Gastroesophageal sphincter (tissue), 4 donors: ENCODE measurements at regions not wholly inside any gene's neighbourhood (a gene's known extent, or its start where the extent isn't known, plus 50 kb on each side); places are given as distances from the start of the nearest gene placed in this dataset.

Source experiments
- ATAC-seq: fragments of 150-250 bp; one replicate; pipeline ENCODE4 v1.9.1; 2016; ENCODE audit warnings: mild to moderate bottlenecking, moderate library complexity
- H3K27ac ChIP-seq, 4 donors: fragments of 200-600 bp; sonication (generic) in 3 of 4; 1 replicate in 3 of 4; 2 replicates in 1 of 4; pipeline ENCODE4 v1.5.1; 2016 to 2019
- H3K27me3 ChIP-seq: fragments of 200-600 bp; sonication (generic); one replicate; pipeline ENCODE4 v1.5.1; 2019
- H3K36me3 ChIP-seq, 2 donors: fragments of 200-600 bp; sonication (generic); one replicate each; pipeline ENCODE4 v1.5.1; 2019; ENCODE audit warnings: control low read depth in 1 of 2
- H3K4me1 ChIP-seq, 3 donors: fragments of 200-600 bp; sonication (generic); 1 replicate in 2 of 3; 2 replicates in 1 of 3; pipeline ENCODE4 v1.5.1; 2016 to 2019; ENCODE audit warnings: control low read depth in 2 of 3
- H3K4me3 ChIP-seq, 2 donors: fragments of 200-600 bp; sonication (generic); one replicate each; pipeline ENCODE4 v1.5.1; 2019; ENCODE audit warnings: mild to moderate bottlenecking in 1 of 2, moderate library complexity in 1 of 2
- H3K9me3 ChIP-seq, 3 donors: fragments of 200-600 bp; sonication (generic); one replicate each; pipeline ENCODE4 v1.5.1; 2017 to 2019; ENCODE audit warnings: control low read depth in 2 of 3
- EP300 ChIP-seq: sonication (generic); formaldehyde crosslinking; IDR thresholded peaks from one replicate; pipeline ENCODE4 v1.6.1; 2017; ENCODE audit warnings: antibody characterized with exemption, mild to moderate bottlenecking
- POLR2A ChIP-seq, 2 donors: fragments of 450-650 bp; IDR thresholded peaks; one replicate each; pipeline ENCODE4 v1.6.1; 2017; ENCODE audit warnings: antibody characterized with exemption in 2 of 2, mild to moderate bottlenecking in 2 of 2, moderate library complexity in 1 of 2
- POLR2AphosphoS5 ChIP-seq: sonication (generic); formaldehyde crosslinking; IDR thresholded peaks from one replicate; pipeline ENCODE4 v1.6.1; 2017; ENCODE audit warnings: antibody characterized with exemption
- WGBS, 2 donors: methylation state at CpG; one replicate each; pipeline ENCODE4 v1.1.5; 2018; ENCODE audit warnings: low coverage in 1 of 2; 5-methylcytosine and 5-hydroxymethylcytosine counted together
- TF ChIP-seq, protein P1 (sequence below), 4 experiments: fragments of 200-600 bp in 2 of 4; fragments of 450-650 bp in 2 of 4; sonication (generic) in 1 of 4; IDR thresholded peaks; one replicate each; pipeline ENCODE4 v1.5.1; 2017 to 2019; ENCODE audit warnings: antibody characterized with exemption in 4 of 4, mild to moderate bottlenecking in 2 of 4, moderate library complexity in 2 of 4

- no peak for ATAC-seq
- H3K4me1 ChIP-seq, result peaks cover 0 to 16% (median 9%) of the 10 kb centered on the region in 3 donors
- no peaks in the 10 kb centered on the region for H3K9me3 ChIP-seq
- H3K4me3 ChIP-seq, result no peak overlapping the region
- no peaks in the 10 kb centered on the region for H3K27me3 ChIP-seq
- no peak overlapping the region for H3K27ac ChIP-seq
- no peaks in the 10 kb centered on the region for H3K36me3 ChIP-seq
- 69 to 84% methylated on average over 5 of the region's 5 CpGs for WGBS, 2 donors
- TF ChIP-seq, protein P1, sequence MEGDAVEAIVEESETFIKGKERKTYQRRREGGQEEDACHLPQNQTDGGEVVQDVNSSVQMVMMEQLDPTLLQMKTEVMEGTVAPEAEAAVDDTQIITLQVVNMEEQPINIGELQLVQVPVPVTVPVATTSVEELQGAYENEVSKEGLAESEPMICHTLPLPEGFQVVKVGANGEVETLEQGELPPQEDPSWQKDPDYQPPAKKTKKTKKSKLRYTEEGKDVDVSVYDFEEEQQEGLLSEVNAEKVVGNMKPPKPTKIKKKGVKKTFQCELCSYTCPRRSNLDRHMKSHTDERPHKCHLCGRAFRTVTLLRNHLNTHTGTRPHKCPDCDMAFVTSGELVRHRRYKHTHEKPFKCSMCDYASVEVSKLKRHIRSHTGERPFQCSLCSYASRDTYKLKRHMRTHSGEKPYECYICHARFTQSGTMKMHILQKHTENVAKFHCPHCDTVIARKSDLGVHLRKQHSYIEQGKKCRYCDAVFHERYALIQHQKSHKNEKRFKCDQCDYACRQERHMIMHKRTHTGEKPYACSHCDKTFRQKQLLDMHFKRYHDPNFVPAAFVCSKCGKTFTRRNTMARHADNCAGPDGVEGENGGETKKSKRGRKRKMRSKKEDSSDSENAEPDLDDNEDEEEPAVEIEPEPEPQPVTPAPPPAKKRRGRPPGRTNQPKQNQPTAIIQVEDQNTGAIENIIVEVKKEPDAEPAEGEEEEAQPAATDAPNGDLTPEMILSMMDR (IDR thresholded peaks at IDR 0.05), result no peak
- TF ChIP-seq EP300, result no peak
- TF ChIP-seq POLR2AphosphoS5, result no peak
- TF ChIP-seq POLR2A (IDR thresholded peaks at IDR 0.05), result no peak
These were observed 119.2 kb downstream of the ETAA1 start for GRCh38 chr2:67516362-67516761.

DNA sequence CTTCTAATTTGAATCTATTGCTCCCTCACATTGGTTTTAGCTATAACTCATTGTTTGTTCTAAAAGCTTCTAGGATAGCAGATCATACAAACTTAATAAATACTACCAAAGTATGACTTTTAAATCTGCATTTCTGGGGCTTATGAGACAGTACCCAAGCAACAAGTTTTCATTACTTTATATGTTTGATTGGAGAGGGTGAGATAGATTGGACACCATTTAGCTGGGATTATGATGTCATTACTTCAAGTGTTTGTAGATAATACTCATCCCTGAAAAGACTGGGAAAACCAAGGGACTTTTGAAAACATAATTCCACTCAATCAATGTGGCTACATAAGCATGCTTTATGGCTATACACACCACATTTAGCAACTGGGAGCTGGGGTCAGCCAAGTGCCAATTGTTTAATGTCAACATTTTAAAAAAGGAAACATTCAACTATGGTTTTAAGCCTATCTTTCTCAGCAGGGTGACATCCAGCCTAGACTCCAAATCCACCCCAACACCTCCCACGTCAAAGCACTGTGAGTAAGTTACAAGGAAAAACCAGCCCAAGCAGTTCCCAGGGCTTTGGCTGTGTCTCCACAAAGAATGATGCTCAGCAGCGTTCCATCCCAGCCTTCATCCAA lies 119.9 kb downstream of the ETAA1 start:
- H3K4me1 ChIP-seq, result peaks cover 0 to 16% (median 9%) of the 10 kb centered on the region in 3 donors
- no peaks in the 10 kb centered on the region for H3K27me3 ChIP-seq
- WGBS, 2 donors, result 21 to 23% methylated on average over 2 of the region's 2 CpGs
- peak; percentile 77 for TF ChIP-seq POLR2AphosphoS5
- TF ChIP-seq, protein P1 (IDR thresholded peaks at IDR 0.05), result no peak
- no peaks in the 10 kb centered on the region for H3K9me3 ChIP-seq
- no peak overlapping the region for H3K27ac ChIP-seq
- no peaks in the 10 kb centered on the region for H3K36me3 ChIP-seq
- H3K4me3 ChIP-seq, result no peak overlapping the region
- ATAC-seq, result no peak

- peaks cover 0 to 8% (median 4%) of the 10 kb centered on the region in 3 donors for H3K4me1 ChIP-seq
- H3K4me3 ChIP-seq, result no peak overlapping the region
- H3K27me3 ChIP-seq, result no peaks in the 10 kb centered on the region
- 88 to 100% methylated on average over 1 of the region's 1 CpG for WGBS, 2 donors
- H3K36me3 ChIP-seq, result no peaks in the 10 kb centered on the region
- no peaks in the 10 kb centered on the region for H3K9me3 ChIP-seq
- no peak for ATAC-seq
- TF ChIP-seq, protein P1 (IDR thresholded peaks at IDR 0.05), result no peak
- no peak for TF ChIP-seq EP300
- TF ChIP-seq POLR2A (IDR thresholded peaks at IDR 0.05), result no peak
- TF ChIP-seq POLR2AphosphoS5, result no peak
- no peak overlapping the region for H3K27ac ChIP-seq
These were observed 125.0 kb downstream of the ETAA1 start for GRCh38 chr2:67522148-67522547.

DNA sequence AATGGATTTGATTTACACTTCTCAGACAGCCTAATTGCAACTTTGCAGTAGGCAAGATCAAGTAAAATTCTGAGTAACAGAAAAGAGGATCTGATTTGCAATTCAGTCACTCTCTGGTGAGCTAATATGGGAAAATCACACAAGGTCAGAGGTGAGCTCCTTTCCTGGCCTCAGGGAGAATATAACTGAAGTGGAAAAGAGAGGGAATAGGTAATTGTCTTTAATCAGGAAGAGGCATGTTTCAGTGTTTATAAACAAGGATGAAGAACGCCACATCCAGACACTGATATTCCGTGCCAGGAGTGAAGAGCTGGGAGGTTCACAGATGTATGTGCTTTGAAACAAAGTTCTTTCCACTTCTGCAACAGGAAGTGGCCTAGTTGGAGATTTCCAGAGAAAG lies 127.1 kb downstream of the ETAA1 start:
- Histone ChIP-seq H3K4me3 (no peak overlapping the region), H3K27me3 (no peaks in the 10 kb centered on the region), H3K4me1 (no peaks in the 10 kb centered on the region), H3K27ac (no peak overlapping the region), H3K9me3 (no peaks in the 10 kb centered on the region), H3K36me3 (no peaks in the 10 kb centered on the region)
- 56 to 58% methylated on average over 2 of the region's 2 CpGs for WGBS, 2 donors
- ATAC-seq, result no peak
- TF ChIP-seq EP300 (no peak), POLR2AphosphoS5 (no peak), POLR2A (IDR thresholded peaks at IDR 0.05) (no peak)
- TF ChIP-seq, protein P1 (IDR thresholded peaks at IDR 0.05), result no peak

DNA sequence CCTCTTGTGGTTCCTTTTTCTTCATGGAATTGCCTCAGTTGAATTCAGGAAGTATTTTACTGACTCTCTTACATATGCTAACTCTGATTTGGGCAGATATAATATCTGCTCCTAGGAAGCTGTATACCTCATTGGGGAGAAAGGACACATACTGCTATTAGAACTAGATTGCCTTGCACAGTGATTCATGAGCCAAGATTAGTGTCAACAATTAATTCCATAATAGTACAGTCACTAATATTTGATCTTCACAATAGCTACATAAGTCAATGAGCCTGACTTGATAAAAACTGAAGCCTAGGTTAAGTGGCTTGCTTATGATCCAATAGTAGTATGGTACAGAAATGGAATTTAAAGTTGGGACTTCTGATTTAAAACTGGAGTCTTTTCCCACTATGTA lies 127.6 kb downstream of the ETAA1 start:
- Histone ChIP-seq H3K4me3 (no peak overlapping the region), H3K36me3 (no peaks in the 10 kb centered on the region), H3K27me3 (no peaks in the 10 kb centered on the region), H3K9me3 (no peaks in the 10 kb centered on the region), H3K27ac (no peak overlapping the region), H3K4me1 (no peaks in the 10 kb centered on the region)
- ATAC-seq, result no peak
- no peak for TF ChIP-seq EP300
- no peak for TF ChIP-seq POLR2A (IDR thresholded peaks at IDR 0.05)
- no peak for TF ChIP-seq POLR2AphosphoS5
- TF ChIP-seq, protein P1 (IDR thresholded peaks at IDR 0.05), result no peak
